Glutamatergic neuron (in vitro differentiated cells): ENCODE measurements at regions not wholly inside any gene's neighbourhood (a gene's known extent, or its start where the extent isn't known, plus 50 kb on each side); places are given as distances from the start of the nearest gene placed in this dataset.

ENCODE experiments used
- DNase-seq: peaks from one replicate; pipeline ENCODE4 v3.0.0; 2022
- H3K27ac Mint-ChIP-seq: one replicate; pipeline ENCODE4 v1.8.0; 2020; ENCODE audit warnings: mild to moderate bottlenecking, mixed read lengths, inconsistent platforms; ENCODE audit not compliant: unreplicated experiment
- H3K27me3 Mint-ChIP-seq: one replicate; pipeline ENCODE4 v1.8.0; 2020; ENCODE audit warnings: mild to moderate bottlenecking, moderate library complexity, mixed read lengths, inconsistent platforms; ENCODE audit not compliant: unreplicated experiment
- H3K36me3 Mint-ChIP-seq: one replicate; pipeline ENCODE4 v1.8.0; 2020; ENCODE audit warnings: mild to moderate bottlenecking, mixed read lengths, inconsistent platforms; ENCODE audit not compliant: unreplicated experiment
- H3K4me1 Mint-ChIP-seq: one replicate; pipeline ENCODE4 v1.8.0; 2020; ENCODE audit warnings: mild to moderate bottlenecking, low read depth, mixed read lengths, inconsistent platforms; ENCODE audit not compliant: unreplicated experiment
- H3K4me3 Mint-ChIP-seq: one replicate; pipeline ENCODE4 v1.8.0; 2020; ENCODE audit warnings: mild to moderate bottlenecking, mixed read lengths, inconsistent platforms; ENCODE audit not compliant: unreplicated experiment
- H3K9me3 Mint-ChIP-seq: one replicate; pipeline ENCODE4 v1.8.0; 2020; ENCODE audit warnings: mild to moderate bottlenecking, moderate library complexity, mixed read lengths, inconsistent platforms; ENCODE audit not compliant: unreplicated experiment
- CTCF ChIP-seq: fragments of 200-600 bp; sonication (generic); IDR thresholded peaks from one replicate; pipeline ENCODE4 v1.5.0; 2021; ENCODE audit not compliant: partially characterized antibody, unreplicated experiment

DNA sequence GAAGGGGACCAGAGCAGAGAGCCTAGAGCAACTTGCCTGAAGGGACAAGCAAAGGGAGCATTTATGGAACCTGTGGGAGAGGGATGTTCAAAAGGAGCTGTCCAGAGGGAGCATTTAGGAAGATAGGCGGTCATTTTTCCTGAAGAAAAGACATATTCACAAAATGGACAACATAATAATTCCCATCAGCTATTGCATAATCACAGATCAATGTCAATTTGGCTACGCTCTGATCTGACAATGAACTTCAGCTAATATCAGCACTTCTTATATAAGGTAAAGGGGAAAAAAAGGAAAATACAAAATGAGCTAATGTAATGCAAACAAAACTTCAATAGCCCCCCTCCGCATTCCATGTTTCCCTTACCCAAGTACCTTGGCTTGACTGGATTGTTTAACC, 291.1 kb upstream of the CDH7 start:
- Mint-ChIP-seq H3K4me1 (no peaks in the 10 kb centered on the region), H3K27me3 (no peaks in the 10 kb centered on the region), H3K27ac (no peak overlapping the region), H3K9me3 (no peaks in the 10 kb centered on the region), H3K4me3 (no peak overlapping the region), H3K36me3 (no peaks in the 10 kb centered on the region)
- no peak for TF ChIP-seq CTCF
- DNase-seq = no peak

DNA sequence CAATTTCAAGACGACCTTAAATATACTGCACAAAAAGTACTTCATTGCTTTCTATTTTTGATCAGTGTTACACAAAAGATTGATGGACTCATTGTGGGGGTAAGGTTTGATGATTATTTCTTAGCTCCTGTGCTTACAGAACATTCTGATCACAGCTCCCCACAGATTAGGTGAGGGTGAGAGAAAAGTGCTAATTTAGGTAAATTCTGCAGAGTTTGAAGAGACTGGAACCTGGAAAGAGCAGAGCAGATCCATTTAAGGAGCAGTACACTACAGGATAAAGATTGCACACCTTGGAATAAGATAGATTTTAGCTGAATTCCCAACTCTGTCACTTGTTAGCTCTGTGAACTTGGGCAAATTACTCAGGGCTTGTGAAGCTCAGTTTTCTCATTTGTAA, 291.9 kb upstream of the CDH7 start:
- TF ChIP-seq CTCF = no peak
- no peak overlapping the region for H3K4me3 Mint-ChIP-seq
- no peaks in the 10 kb centered on the region for H3K4me1 Mint-ChIP-seq
- H3K27me3 Mint-ChIP-seq = no peaks in the 10 kb centered on the region
- no peak overlapping the region for H3K27ac Mint-ChIP-seq
- no peak for DNase-seq
- no peaks in the 10 kb centered on the region for H3K36me3 Mint-ChIP-seq
- H3K9me3 Mint-ChIP-seq = no peaks in the 10 kb centered on the region

DNA sequence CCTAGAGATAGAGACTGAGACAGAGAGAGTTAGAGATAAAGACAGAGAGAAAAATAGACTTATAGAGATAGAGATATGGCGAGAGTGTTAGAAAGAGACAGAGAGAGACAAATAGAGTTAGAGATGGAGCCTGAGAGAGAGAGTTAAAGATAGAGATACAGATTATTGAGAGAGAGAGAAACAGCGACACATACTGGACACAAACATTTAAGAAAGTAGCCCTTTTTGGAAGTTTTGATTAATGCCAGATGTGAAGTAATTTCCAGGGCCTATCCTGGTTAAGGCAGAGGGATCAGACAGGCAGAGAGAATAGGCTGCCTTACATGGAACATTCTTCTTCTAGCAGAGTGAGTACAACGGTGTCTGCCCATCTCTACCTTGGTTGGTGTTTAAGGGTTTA, 311.6 kb upstream of the CDH7 start:
- DNase-seq = no peak
- TF ChIP-seq CTCF = peak; percentile 17
- Mint-ChIP-seq H3K9me3 (no peaks in the 10 kb centered on the region), H3K4me3 (no peak overlapping the region), H3K36me3 (no peaks in the 10 kb centered on the region), H3K27me3 (peaks cover 3% of the 10 kb centered on the region), H3K27ac (no peak overlapping the region), H3K4me1 (peaks cover 3% of the 10 kb centered on the region)

- Mint-ChIP-seq H3K4me3 (no peak overlapping the region), H3K4me1 (peaks cover 3% of the 10 kb centered on the region), H3K9me3 (no peaks in the 10 kb centered on the region), H3K36me3 (no peaks in the 10 kb centered on the region), H3K27ac (peak overlapping the region; percentile 44), H3K27me3 (peaks cover 3% of the 10 kb centered on the region)
- DNase-seq = no peak
- no peak for TF ChIP-seq CTCF
Observed at GRCh38 chr18:65436430-65436829, 314.4 kb upstream of the CDH7 start.

GRCh38 chr18:65435534-65435933, 315.3 kb upstream of the CDH7 start:
- Mint-ChIP-seq H3K9me3 (no peaks in the 10 kb centered on the region), H3K4me1 (peaks cover 3% of the 10 kb centered on the region), H3K36me3 (no peaks in the 10 kb centered on the region), H3K27ac (peak overlapping the region; percentile 89), H3K27me3 (peaks cover 3% of the 10 kb centered on the region), H3K4me3 (no peak overlapping the region)
- no peak for DNase-seq
- TF ChIP-seq CTCF = no peak
